Dedifferentiated amniotic fluid mesenchymal stem cell (primary cell): ENCODE measurements at regions not wholly inside any gene's neighbourhood (a gene's known extent, or its start where the extent isn't known, plus 50 kb on each side); places are given as distances from the start of the nearest gene placed in this dataset.
A peak's percentile ranks its signal among the peaks of the same experiment; 100 is the strongest.

Experiments
- DNase-seq: peaks from one replicate; pipeline ENCODE4 v3.0.0-alpha.2; 2016; ENCODE audit errors: extremely low spot score

DNA sequence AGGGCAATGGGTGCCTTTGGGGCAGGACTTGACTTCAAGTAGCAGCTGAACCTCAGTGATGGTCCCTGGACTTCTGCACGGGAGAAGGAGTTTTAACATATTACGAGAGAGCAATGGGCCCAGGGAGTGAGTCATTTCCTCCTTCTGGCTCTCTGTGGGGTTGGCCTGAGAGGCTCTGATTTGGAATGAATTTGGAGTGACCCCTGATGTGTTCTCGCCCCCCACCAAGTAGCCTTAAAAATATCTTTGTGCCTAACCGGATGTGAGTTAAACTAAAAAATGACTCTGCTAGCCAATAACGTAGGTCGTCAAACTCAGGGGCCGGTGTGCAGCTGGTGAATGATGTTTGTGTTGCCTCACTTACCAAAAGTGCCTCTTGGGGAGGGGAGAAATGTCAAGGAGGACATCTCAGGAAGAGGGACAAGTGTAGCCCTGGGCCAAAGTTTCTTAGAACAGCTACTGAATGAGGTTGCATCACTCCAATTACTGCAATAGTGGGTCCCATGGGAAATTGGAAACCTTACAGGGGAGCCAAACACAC is 656.6 kb downstream of the INHBA start:
- no peak for DNase-seq

DNA sequence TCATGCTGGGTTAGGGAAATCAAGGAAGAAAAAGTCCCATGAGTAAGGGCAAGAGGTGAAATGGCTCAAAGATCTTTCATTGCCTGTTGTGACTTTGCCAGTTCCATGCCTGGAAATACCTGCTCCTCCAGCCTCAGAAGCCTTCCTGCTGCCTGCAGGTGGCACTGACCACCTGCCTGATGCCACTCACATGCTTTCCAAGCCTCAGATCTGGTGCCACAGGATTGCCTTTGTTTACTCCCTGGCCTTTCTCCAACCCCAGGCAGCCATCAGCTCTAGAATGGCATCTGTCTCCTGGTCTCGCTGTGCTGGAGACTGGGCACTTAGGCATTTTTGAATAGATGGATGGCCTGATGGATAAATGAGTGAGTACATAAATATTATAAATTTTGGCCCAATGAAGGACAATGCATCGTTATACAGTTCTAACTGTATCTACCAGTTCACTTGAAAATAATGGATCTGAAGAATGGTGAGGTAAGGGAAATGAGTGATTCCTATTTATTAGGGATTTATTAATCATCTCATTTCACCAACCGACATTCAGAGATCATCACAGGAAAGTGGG is 657.2 kb downstream of the INHBA start:
- no peak for DNase-seq

DNA sequence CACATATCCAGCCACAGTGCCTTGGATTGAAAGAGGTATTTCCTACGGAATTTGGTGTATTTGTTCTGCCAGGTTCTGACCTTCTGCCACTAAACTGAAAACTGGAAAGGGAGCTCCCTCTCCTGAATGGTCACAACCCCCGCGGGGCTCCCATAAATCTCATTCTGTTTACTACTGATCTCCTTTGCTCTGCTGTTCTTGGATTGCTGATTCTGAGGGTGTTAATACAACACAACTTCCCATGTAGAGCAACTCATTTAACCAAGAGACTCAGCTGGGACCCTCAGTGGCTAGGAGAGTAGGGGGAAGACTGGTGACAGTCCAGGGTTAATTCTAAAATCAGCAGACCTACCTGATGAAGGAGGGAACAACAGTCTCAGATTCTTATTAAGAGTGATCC is 662.9 kb downstream of the INHBA start:
- DNase-seq = no peak

DNA sequence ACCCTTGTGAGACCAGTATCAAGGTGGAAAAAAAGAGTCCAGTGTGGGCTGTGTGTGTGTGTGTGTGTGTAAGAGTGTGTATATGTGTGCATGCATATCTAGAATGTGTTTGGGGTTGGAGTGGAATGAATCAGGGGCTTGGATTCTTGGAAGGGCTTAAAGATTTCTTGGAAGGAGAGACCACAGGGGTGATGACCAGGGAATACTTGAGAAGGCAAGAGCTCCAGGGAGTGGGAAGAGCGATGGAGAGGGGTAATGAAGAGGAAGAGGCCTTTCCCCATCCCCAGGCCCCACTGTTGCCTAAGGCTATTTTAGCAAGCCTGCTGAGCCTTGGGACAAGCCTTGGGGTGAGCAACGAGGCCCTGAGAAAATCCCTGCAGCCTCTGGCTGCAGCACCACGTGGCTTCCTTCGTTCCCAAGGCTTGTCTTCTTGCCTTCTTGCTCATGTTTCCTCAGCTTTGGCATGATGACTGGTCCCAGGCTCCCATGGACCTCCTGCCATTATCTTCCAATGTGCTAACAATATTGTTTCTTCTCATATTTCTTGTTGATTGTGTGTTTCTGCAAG is 663.4 kb downstream of the INHBA start:
- DNase-seq = no peak

GRCh38 chr7:41038211-41038610 is 664.7 kb downstream of the INHBA start:
- no peak for DNase-seq

DNA sequence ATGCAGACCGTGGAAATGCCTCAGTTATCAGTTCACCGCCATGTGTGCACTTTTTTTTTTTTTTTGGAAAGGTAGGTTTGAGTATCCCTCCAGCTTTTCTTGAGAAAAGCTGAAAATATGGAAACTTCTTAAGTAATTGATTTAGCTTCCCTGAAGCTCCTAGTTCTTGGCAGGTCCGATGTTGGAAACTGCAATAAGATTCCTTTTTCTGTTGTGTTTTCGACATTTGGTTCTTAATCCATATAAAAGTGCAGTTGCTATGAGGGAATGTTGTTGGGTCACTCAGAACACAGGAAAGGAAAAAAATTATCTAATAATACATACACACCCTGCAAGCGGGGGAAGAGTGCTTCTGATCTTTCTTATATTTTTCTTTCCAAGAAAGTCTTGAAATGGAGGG is 665.2 kb downstream of the INHBA start:
- no peak for DNase-seq

DNA sequence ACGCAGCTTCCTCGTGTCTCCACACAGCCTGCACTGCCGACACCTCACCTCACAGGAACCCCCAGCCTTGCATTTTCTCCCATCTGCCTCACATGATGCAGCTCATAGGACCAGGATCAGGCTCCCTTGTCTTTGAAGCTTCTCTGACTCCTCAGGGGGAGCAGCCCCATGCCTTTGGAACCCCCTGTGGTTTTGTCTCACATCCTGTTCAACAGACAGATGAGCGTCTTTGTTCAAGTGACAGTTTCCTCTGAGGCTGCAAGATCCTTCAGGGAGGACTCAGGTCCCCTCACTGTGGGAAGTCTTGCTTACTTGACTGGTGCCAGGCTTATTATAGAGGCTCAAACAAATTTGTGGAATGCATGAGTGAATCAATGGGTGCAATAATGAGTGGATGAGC is 667.1 kb downstream of the INHBA start:
- DNase-seq = no peak

DNA sequence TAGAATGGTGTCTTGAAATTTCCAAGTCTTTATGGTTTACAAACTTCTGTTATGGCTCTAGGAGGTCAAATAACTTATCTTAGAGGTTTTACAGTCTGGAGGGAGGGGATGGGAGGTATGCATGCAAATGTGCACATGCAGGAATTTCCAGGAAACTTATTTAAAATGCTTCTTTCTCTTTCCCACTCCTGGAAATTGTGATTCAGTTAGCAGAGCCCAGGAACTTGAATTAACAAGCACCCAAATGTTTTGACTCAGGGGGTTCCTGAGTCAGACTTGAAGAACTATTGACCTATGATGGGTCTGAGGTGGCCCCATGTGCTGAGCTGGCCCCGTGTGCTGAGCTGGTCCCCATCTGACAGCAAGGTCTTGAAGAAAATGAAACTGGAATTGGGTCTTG is 669.4 kb downstream of the INHBA start:
- DNase-seq = no peak

DNA sequence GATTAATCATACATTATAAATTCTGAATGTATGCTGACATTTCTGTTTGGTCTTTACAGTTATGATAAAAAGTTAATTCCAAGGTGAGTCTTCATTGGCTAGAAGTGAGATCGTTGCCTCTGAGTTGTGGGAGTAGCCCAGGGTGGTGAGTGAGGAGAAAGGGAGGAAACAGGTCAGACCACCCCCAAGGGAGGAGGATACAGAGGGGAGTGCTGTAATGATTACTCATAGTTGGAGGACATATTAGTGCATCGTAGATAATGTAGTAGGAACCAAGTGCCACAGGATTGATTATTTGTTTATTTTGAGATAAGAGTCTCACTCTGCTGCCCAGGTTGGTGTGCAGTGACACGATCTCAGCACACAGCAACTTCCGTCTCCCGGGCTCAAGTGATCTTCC is 672.2 kb downstream of the INHBA start:
- no peak for DNase-seq

DNA sequence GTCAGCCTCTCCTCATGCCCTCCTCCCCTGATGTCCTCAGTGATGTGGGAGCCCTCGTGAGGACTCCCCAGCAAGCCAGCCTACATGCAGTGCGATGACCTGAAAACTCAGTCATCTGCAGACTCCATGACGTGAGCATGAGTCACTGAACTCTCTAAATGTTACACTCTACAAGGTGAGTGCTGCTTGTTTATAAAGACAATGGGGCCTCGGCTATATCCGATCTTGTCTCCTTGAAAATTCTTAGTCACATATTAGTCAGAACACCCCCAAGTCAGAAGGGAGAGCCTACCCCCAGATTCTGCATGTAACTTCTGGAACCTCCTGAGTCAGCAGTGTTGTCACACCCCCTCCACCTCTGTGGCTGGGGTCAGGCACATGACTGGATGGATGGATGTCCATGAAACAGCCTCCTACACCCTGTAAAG is 673.8 kb downstream of the INHBA start:
- peak; percentile 43 for DNase-seq

DNA sequence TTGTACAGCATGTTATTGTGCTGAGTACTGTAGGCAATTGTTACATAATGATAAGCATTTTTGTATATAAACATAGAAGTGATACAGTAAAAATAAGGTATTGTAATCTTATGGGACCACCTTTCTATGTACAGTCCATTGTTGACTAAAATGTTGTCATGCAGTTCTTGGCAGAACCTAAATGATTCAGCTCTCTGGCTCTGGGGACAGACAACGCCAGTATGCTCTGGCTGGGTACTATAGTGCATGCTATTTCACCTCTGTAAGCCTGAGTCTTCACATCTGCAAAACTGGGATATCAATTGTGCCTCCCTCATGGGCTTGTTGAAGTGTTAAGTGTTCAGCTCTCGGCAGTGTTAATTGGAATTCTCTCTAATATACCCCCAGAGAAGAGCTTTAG is 674.3 kb downstream of the INHBA start:
- no peak for DNase-seq

DNA sequence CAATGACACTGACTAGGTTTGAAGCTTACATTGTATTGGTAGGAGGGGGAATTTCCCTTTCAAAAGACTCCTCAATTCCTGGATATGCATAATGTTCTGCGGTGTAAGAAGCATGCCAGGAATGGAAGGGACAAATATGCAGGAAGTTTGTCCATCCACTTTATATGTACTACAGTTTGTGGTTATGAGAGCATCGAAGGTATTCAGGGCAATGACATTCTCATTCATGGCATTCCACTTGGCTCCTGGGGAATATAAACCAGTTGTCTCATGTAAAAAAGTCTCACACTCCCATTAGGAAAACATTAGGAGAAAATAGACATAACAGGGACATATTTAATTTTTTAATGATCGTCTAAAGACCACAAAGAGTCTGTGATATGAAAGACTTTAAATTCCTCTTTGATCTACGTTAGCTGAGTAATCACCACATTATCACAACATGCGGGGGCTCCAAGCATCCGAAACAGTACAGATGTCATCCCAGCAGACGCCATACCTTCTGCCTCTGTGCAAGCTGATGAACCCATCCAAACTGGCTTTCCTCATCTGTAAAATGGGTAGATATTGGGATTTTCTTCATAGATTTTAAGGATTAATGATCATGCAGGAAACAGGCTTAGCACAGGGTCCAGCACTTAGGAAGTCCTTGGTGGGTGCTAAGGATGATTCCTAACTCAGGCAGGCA is 675.3 kb downstream of the INHBA start:
- peak; percentile 92 for DNase-seq

DNA sequence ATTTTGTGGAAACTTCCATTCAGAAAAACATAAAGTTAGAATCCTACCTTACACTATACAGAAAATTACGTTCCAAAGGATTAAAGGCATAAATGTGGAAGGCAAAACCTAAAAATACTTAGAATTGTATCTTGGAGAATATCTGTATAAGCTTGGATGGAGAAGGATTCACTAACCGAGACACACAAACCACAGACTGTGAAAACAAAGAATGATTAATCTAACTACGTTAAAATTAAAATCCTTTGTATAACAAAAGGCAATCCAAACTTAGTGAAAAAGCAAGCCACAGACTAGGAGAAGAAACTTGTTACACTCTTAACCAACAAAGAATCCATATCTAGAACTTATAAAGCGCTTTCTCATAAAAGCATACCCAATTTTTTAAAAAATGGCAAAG is 678.8 kb downstream of the INHBA start:
- DNase-seq = no peak

DNA sequence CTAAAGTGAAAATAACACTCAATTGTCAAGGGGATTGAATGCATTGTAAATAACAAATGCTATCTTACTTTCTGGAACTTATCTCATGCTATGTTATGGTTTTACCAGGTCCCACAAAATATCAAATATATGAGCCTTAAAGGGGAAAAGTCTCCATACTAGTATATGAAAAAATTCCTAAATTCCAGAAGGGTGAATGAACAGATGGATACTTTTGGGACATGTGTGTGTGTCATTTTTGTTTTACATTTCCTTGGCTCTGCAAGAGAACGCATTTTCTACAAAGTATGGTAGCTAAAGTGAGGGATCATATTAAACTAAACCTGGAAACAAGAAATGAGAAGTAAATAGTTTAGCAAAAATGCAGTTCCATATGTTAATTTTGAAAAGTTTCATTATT is 682.8 kb downstream of the INHBA start:
- DNase-seq = no peak

DNA sequence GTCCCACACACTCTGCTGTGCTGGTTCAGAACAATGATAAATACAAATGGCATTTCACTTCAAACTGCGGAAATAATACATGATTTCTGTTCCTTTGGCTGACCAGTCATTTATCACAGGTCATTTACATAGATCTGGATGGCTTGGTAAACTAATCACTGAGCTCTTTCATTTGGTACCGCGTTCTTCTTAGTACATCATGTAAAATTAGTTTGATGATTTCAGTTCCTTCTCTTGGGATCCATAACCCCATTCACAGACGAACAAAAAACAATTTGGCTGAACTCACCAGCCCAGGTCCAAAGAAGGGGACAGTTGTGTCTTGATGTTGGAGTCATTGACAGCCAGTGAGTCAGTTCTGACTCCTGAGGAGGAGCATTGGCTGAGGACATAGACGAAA is 689.8 kb downstream of the INHBA start:
- no peak for DNase-seq

DNA sequence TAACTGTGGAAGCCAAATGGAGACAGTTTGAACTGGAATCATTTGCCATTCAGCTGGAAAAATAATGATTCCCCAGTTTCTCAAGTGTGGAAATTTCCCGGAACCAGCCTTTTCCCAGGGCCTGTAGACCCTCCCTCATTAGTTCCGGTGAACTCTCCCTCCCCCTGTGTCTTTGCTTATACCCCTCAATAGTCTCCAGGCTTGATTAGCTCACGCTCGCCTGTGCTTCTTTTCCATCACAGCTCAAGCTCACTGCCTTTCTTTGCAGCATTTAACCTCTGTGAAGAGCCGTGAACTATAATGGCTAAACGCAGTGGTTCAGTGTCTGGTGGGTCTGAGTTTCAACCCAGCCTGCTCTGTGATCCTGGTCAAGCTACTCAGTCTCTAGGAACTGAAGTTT is 690.8 kb downstream of the INHBA start:
- no peak for DNase-seq

- no peak for DNase-seq
These were observed 691.9 kb downstream of the INHBA start for GRCh38 chr7:41010967-41011366.

DNA sequence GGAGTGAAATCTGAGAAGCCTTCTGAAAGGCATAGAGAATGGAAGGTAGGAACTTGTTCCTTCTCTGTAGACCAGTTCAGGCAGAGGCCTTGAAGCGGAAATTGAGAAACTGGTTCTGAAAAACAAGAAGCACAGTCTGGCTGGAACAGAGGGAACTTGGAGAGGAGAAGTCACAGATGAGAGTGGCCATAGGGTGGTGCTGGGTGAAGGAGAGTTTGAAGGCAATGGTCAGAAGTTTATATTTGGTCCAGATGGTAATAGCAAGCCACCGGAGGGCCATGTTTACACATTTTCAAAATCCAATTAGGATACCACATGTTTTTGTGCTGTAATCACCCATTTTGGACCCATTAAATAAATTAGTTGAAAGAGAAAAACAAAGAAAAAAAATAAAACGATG is 692.5 kb downstream of the INHBA start:
- DNase-seq = no peak

- no peak for DNase-seq
These were observed 695.1 kb downstream of the INHBA start for GRCh38 chr7:41007811-41008210.

GRCh38 chr7:41007351-41007751 is 695.5 kb downstream of the INHBA start:
- no peak for DNase-seq

- no peak for DNase-seq
These were observed 696.4 kb downstream of the INHBA start for GRCh38 chr7:41006306-41006995.

DNA sequence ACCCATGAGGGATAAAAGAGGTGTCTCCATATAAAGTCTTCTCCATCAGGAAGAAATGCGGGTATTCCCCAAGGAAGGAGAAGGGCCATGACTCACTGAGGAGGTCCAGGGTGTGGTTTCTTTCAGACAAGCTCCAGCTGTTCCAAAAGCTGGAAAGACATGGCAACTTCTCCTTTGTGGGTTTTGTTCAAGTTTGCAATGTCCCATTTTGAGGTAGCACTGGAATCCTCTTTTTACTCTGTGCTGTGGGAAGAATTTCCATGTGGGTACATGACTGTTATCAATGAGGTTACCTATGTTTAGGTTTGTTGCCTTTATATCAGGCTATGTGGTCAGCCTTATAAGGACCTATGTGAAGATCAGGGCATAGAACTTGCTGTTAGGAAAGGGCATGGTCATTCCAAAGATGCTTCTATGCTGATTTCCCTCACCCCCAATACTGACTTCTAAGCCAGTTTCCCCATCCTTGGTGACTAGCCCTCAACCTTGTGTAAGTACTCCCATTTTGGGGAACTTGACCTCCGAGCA is 697.5 kb downstream of the INHBA start:
- peak; percentile 55 for DNase-seq

GRCh38 chr7:41003977-41004376 is 698.9 kb downstream of the INHBA start:
- no peak for DNase-seq
